ENCODE measurements at regions not wholly inside any gene's neighbourhood (a gene's known extent, or its start where the extent isn't known, plus 50 kb on each side); places are given as distances from the start of the nearest gene placed in this dataset.

- no peak for DNase-seq
Measured at GRCh38 chr6:170025935-170026750, 264.7 kb downstream of the DLL1 start.

DNA sequence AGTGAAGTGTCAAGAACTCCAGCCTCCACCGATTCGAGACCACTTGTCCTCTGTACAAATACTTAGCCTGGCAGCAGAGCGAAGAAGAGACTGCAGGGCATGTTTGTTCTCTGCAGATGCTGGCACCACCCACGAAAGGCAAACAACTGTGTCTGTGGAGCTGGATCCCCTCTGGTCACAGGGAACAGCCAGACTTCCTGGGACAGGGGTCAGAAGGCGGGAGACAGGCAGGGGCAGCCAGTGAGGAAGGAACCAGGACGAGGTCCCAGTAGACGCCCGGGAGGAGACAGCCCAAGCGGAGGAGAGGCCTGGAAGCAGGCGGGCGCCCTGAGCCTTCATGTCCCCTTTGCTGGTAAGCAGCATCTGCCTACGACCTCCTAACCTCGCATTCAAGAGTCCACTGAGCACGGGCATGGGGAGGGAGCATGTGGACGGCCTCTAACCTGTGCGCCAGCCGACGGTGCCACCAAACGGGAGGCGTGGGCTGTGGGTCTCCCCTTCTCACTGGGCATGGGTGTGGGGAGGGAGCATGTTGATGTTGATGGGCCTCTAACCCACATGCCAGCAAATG is 265.5 kb downstream of the DLL1 start:
- no peak for DNase-seq

DNA sequence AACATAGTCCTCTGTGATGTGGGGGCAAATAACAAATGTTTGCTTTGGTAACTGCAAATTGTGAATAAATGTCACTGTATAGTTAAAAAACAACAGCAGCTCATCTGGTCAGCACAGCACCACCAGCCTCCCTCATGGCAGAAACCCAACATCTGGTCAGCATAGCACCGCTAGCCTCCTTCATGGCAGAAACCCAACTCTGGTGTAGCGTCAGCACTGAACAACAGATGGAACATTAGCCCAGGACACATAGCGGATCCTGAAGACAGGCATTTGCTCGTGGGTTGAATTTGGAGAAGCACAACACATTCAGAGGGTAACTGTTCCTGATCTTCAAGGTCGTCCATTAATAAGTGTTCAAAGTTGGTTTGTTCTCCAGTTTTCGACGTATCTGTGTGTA is 265.9 kb downstream of the DLL1 start:
- no peak for DNase-seq

DNA sequence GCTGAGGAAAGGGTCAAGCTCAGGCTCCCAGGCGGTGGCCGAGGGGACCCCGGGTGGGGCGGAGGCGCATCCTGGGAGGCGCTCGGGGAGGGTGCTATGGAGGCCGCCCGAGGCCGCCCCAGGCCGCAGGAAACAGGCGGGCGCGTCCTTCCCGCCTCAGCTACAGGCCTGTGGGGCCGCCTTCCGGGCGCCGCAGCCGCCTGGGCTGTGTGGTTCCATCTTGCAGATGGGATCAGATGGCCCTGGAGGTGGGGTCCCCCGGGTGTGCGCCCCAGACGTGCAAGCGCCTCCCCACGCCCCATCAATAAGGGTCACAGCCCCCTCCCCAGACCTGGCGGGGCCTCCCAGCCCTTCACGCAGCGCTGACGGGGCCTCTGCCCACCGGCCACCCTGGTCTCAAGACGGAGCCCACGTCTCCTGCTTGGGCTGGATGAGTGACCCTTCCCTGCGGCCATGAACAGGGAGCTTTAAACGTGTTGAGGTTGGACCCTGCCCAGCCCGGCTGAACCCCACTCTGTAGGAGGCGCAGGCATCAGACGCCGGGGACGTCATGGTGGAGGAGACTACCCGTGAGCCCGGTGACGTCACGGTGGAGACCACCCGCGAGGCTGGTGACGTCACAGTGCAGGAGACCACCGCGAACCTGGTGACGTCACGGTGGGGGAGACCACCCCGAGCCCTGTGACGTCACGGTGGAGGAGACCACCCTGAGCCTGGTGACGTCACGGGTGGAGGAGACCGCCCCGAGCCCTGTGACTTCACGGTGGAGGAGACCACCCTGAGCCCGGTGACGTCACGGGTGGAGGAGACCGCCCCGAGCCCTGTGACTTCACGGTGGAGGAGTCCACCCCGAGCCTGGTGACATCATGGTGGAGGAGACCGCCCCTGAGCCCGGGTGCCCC is 267.0 kb downstream of the DLL1 start:
- DNase-seq, result no peak

- no peak for DNase-seq
Measured at GRCh38 chr6:170022827-170023619, 267.9 kb downstream of the DLL1 start.

DNA sequence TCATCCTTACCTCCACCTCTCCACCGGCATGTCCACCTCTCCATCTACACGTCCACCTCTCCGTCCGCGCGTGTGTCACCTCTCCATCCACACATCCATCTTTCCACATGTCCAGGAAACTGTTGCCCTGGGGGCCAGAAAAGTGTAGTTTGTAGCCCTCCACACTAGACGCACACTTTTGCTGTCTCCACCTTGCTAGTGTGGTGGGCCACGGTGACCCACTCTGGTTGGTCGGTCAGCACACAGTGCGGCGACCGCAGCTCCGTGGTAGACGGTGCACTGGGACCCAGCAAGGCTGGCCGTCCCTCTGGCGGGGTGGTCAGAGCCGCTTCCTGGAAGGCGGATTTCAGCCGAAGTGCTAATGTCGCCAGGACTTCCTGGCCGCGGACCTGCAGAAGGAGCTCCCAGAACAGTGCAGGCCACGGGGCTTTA is 268.6 kb downstream of the DLL1 start:
- DNase-seq, result no peak

DNA sequence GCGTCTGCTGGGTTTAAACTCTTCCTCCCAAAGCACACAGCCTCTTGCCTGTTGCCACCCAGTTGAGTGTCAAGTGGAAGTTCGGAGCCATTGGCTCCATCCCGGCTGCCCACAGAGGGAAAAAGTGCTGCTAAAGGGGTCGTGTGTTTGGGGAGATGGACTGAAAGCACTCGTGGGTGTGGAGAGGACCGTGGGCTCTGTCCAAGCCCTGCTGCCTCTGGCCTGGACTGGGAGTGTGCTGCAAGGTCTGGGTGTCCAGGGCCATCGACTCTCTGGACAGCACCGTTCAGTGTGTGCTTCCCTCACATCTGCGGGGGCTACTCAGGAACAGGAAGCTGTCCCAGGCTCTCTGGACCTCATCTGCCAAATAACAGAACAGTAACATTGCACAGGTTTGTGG is 269.3 kb downstream of the DLL1 start:
- DNase-seq, result no peak

- no peak for DNase-seq
Measured at GRCh38 chr6:170019818-170020583, 268.6 kb downstream of the ERMARD start.

- DNase-seq, result no peak
Measured at GRCh38 chr6:170018936-170019817, 267.8 kb downstream of the ERMARD start.

GRCh38 chr6:170018422-170018935 is 267.1 kb downstream of the ERMARD start:
- DNase-seq, result no peak

DNA sequence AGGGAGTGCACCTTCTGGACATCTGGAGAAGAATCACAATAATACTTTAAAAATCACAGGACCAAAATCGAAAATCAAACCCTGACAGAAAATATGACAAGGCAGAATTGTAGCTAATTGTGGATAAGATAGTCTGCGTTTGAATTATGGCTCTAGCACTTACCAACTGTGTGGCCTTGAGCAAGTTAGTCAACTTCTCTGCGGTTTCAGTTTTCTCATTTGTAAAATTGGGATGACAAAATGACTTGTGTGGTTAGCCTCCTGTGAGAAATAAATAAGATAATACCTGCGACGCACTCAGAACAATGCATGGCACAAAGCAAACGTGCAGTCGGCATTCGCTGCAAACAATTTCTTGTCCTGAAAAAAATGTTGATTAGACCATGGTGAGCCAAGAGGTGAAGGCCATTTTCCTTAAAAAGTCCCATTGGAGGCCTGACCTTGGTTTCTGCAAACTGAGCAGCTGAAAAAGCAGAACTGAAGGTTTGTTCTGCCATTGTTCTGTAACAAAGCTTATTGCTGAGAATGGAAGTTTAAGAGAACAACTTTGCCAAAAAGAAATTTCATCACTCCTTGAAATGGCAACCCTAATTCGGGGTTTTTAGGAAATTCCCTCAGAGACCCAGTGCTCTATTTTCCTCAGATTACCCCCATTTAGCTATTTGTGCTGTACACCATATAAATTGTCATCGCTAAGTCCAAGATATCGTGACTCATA is 266.3 kb downstream of the ERMARD start:
- DNase-seq, result no peak

- no peak for DNase-seq
Measured at GRCh38 chr6:170013815-170014214, 262.4 kb downstream of the ERMARD start.

DNA sequence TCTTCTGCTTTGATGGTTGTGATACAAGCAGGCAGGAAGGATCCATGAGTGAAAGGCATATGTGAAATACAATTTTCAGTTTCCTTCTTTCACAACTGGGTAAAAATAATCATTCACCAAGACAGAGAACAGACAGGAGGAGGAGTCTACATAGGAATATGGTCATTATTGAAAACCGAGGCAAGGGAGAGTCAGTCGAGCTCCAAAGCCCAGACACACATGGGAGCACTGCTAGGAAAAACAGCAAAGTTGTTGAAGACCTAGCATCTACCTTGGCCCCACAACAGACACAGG is 260.6 kb downstream of the ERMARD start:
- DNase-seq, result no peak

DNA sequence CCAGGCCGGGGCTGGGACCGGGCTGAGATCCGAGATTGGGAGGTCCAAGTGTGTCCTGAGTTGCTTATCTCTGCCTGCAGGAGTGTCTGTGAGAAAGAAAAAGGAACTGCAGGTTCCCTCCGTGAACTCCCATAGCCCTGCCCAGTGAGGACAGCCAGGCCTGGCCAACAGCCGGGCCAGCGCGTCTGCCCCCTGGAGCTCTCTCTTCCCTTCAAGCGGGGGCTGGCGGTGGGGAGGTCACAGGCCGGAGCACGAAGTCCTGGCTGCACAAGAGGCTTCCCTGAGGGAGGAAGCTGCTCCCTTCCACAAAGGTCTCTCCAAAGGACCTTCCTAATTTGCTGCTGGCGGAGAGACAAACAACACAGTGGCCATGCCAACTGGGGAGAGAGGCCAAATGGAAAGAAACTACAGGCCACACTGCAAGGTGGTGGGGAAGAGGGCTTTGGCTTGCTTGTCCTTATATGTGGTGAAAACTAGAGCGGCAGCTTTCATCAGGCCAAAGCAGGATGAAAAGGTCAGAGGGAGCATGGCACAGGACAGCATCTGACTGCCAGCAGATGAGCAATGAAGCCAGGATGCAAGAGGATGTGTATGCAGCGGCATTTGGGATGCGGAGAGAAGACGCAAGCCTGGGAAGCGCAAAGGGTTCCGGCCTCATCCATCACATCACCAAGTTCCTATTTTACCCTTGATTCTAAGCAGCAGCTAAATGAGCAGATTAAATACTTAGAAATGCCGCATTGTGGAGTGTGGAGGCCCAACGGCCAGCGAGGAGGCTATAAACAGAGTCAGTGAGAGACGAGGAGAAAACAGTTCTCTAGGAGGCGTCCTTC is 260.0 kb downstream of the ERMARD start:
- DNase-seq, result no peak

- no peak for DNase-seq
Measured at GRCh38 chr6:170010665-170011203, 259.3 kb downstream of the ERMARD start.

DNA sequence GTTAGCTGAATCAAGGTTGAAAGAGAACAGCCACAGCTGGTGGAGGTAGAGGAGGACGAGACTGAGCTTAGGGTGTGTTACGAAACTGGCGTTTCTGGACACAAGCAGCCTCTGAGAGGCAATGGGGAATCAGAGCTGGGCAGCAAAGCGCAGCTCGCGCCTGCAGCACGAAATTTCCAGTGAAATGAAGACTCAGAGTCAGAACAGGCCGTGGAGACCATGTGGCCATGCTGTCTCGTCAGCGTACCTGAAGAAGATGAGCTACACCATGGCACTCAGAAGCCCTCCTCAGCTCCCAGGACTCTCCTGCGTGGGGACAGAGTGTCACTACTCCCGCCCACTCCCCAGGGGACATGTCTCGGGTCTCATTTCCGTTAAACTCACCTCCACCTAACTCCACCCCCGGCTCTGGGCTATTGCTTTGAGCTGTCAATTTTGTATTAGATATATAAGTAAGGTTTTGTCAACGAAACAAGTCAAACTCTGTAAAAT is 256.9 kb downstream of the ERMARD start:
- no peak for DNase-seq

DNA sequence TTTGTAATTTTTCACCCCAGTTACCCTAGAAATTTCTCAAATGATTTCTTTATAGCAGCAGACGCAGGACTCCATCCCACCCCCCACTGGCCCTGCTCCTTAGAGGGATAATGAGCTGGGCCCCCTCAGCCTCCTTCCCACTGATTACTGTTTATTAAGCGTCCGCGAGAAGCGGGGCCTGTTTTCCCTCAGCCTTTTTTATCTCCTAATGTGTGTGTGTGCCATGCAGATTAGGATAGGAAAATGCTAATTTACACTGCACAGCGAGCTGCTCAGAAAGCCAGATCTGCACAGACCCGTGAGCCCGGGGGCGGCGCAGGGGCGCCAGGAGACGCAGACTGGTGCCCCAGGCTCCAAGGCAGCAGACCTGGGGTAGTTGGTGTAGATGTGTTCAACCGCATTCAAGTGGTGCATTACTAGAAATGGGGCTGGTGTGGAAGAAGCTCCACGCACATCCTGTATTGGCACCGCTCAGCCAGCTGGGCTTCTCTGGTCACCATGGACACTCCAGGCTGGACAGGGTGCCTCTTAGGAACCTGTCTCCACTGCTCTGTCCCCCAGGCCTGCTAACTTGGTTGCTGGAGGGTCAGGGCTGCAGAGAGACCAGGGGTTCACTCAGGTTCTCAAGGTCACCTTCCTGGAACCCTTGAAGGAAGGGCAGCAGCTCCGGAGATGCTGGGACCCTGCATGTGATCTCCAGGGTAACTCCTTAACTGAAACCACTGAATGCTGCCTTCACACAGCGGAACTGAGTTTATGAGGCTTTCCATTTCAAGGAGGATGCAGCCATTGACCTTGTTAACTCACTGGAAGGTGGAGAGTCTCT is 256.3 kb downstream of the ERMARD start:
- DNase-seq, result no peak

All from stimulated activated CD4-positive, alpha-beta T cell treated with anti-CD3 and anti-CD28 coated beads, Interleukin-4, amount 100 ng/mL, for 4 hours (primary cell).